SK-N-SH (cell line): ENCODE measurements at regions not wholly inside any gene's neighbourhood (a gene's known extent, or its start where the extent isn't known, plus 50 kb on each side); places are given as distances from the start of the nearest gene placed in this dataset.

Experiments
- CTCF ChIA-PET: fragments of 300-600, 350-600 bp; formaldehyde crosslinking; extraction: SDS; loops from one replicate; lab custom pipeline; 2021; lab: Yijun Ruan, JAX
- POLR2A ChIA-PET: fragments of 350-600 bp; sonication (Branson Sonifier 250); formaldehyde crosslinking; extraction: SDS; loops from one replicate; lab custom pipeline; 2020; ENCODE audit warnings: antibody characterized with exemption, inconsistent platforms; lab: Yijun Ruan, JAX
- DNase-seq: peaks from one replicate; pipeline ENCODE4 v3.0.0; 2012
- H2AFZ ChIP-seq: fragments of 200-600 bp; sonication (generic); 2 replicates; pipeline ENCODE4 v1.8.1; 2016; ENCODE audit warnings: antibody characterized with exemption, mild to moderate bottlenecking, low read depth
- H3F3A ChIP-seq: fragments of 200-600 bp; sonication (generic); replicated peaks from 2 replicates; pipeline ENCODE3; 2016; ENCODE audit warnings: antibody characterized with exemption, mild to moderate bottlenecking; ENCODE audit not compliant: insufficient read depth
- H3K27ac ChIP-seq, 2 experiments: fragments of 200-500 bp in 1 of 2; fragments of 200-600 bp in 1 of 2; sonication (Bioruptor generic) in 1 of 2; sonication (generic), shearing (Covaris generic) in 1 of 2; 2 replicates each; pipeline versions ENCODE4 v1.5.1 to v1.6.1; 2014 to 2016; ENCODE audit warnings: low read depth in 2 of 2, inconsistent platforms in 1 of 2, low read length in 1 of 2, mild to moderate bottlenecking in 1 of 2, mixed read lengths in 1 of 2
- H3K27me3 ChIP-seq: fragments of 200-600 bp; sonication (generic), shearing (Covaris generic); 2 replicates; pipeline ENCODE4 v1.6.1; 2016; ENCODE audit warnings: mixed run types; ENCODE audit not compliant: insufficient read depth
- H3K36me3 ChIP-seq, 2 experiments: fragments of 200-500 bp in 1 of 2; fragments of 200-600 bp in 1 of 2; sonication (Bioruptor generic) in 1 of 2; sonication (generic) in 1 of 2; replicated peaks in 1 of 2; 2 replicates each; pipeline versions ENCODE3 to v1.5.1; 2014 to 2016; ENCODE audit warnings: low read length in 1 of 2, mild to moderate bottlenecking in 1 of 2; ENCODE audit not compliant: insufficient read depth in 2 of 2, control insufficient read depth in 1 of 2
- H3K4me1 ChIP-seq, 2 experiments: fragments of 200-500 bp in 1 of 2; fragments of 200-600 bp in 1 of 2; sonication (Bioruptor generic) in 1 of 2; sonication (generic), shearing (Covaris generic) in 1 of 2; 2 replicates each; pipeline versions ENCODE4 v1.5.1 to v1.6.1; 2014 to 2016; ENCODE audit warnings: low read depth in 1 of 2, low read length in 1 of 2, mixed run types in 1 of 2; ENCODE audit not compliant: insufficient read depth in 2 of 2, control insufficient read depth in 1 of 2
- H3K4me2 ChIP-seq: fragments of 200-600 bp; sonication (generic), shearing (Covaris generic); 2 replicates; pipeline ENCODE4 v1.6.1; 2017; ENCODE audit warnings: mixed run types
- H3K4me3 ChIP-seq, 2 experiments: fragments of 200-500 bp in 1 of 2; fragments of 200-600 bp in 1 of 2; sonication (Bioruptor generic) in 1 of 2; sonication (generic), shearing (Covaris generic) in 1 of 2; 2 replicates each; pipeline versions ENCODE4 v1.5.1 to v1.8.1; 2014 to 2016; ENCODE audit warnings: low read depth in 2 of 2, inconsistent platforms in 1 of 2, low read length in 1 of 2, mild to moderate bottlenecking in 1 of 2, mixed read lengths in 1 of 2, moderate library complexity in 1 of 2
- H3K79me2 ChIP-seq: fragments of 200-600 bp; sonication (generic); 2 replicates; pipeline ENCODE4 v1.8.1; 2017; ENCODE audit warnings: mild to moderate bottlenecking; ENCODE audit not compliant: insufficient read depth
- H3K9ac ChIP-seq: fragments of 200-600 bp; sonication (generic); 2 replicates; pipeline ENCODE4 v1.6.1; 2017; ENCODE audit warnings: mixed run types
- H3K9me2 ChIP-seq: fragments of 200-600 bp; sonication (generic); 2 replicates; pipeline ENCODE4 v1.6.1; 2017; ENCODE audit warnings: mixed run types
- H3K9me3 ChIP-seq: fragments of 200-600 bp; sonication (generic); 2 replicates; pipeline ENCODE4 v1.6.1; 2017; ENCODE audit warnings: mixed run types, mild to moderate bottlenecking, moderate library complexity
- H4K20me1 ChIP-seq: fragments of 200-600 bp; sonication (generic); 2 replicates; pipeline ENCODE4 v1.6.1; 2017; ENCODE audit warnings: mild to moderate bottlenecking, mixed run types; ENCODE audit not compliant: insufficient read depth
- CHD2 ChIP-seq: fragments of 150-350 bp; IDR thresholded peaks from 2 replicates; pipeline ENCODE4 v1.6.1; 2018; ENCODE audit warnings: low read length; ENCODE audit not compliant: partially characterized antibody
- ELF1 ChIP-seq: IDR thresholded peaks from 2 replicates; pipeline ENCODE4 v1.4.0; 2012
- EZH2phosphoT487 ChIP-seq: fragments of 200-600 bp; sonication (generic); IDR thresholded peaks from 2 replicates; pipeline ENCODE4 v1.6.1; 2017; ENCODE audit warnings: low read depth, mixed run types, mild to moderate bottlenecking, antibody characterized with exemption, moderate library complexity, borderline replicate concordance
- FOSL2 ChIP-seq: IDR thresholded peaks from 2 replicates; pipeline ENCODE4 v1.4.0; 2012; ENCODE audit warnings: low read depth, mild to moderate bottlenecking, moderate library complexity, borderline replicate concordance
- JUND ChIP-seq: IDR thresholded peaks from 2 replicates; pipeline ENCODE4 v1.4.0; 2012
- NFIC ChIP-seq: IDR thresholded peaks from 2 replicates; pipeline ENCODE4 v1.4.0; 2012; ENCODE audit warnings: borderline replicate concordance
- RXRA ChIP-seq: IDR thresholded peaks from 2 replicates; pipeline ENCODE4 v1.4.0; 2012; ENCODE audit warnings: low read depth, mild to moderate bottlenecking, borderline replicate concordance
- SIN3A ChIP-seq: IDR thresholded peaks from 2 replicates; pipeline ENCODE4 v1.6.1; 2012; ENCODE audit warnings: low read depth, mild to moderate bottlenecking, low read length, moderate library complexity, borderline replicate concordance
- TEAD4 ChIP-seq: IDR thresholded peaks from 2 replicates; pipeline ENCODE4 v1.4.0; 2012; ENCODE audit warnings: mild to moderate bottlenecking, borderline replicate concordance; ENCODE audit not compliant: insufficient read depth
- USF1 ChIP-seq: IDR thresholded peaks from 2 replicates; pipeline ENCODE4 v1.4.0; 2012; ENCODE audit warnings: low read depth, borderline replicate concordance
- YY1 ChIP-seq: IDR thresholded peaks from 2 replicates; pipeline ENCODE4 v1.4.0; 2012; ENCODE audit warnings: low read depth, mild to moderate bottlenecking
- WGBS: methylation state at CpG from one replicate; pipeline ENCODE4 v1.1.6; 2017; ENCODE audit warnings: low lambda C conversion rate; 5-methylcytosine and 5-hydroxymethylcytosine counted together
- TF ChIP-seq, protein P1 (sequence below): IDR thresholded peaks from 2 replicates; pipeline ENCODE4; 2012
- TF ChIP-seq, protein P2 (sequence below): IDR thresholded peaks from 2 replicates; pipeline ENCODE4 v1.4.0; 2012; ENCODE audit warnings: low read depth, borderline replicate concordance
- TF ChIP-seq, protein P3 (sequence below): IDR thresholded peaks from 2 replicates; pipeline ENCODE4 v1.6.1; 2012; ENCODE audit warnings: mild to moderate bottlenecking, low read depth, low read length, moderate library complexity
- TF ChIP-seq, protein P4 (sequence below): fragments of 200-600 bp; sonication (generic); IDR thresholded peaks from 2 replicates; pipeline ENCODE4 v1.6.1; 2017; ENCODE audit warnings: antibody characterized with exemption, mild to moderate bottlenecking, moderate library complexity

DNA sequence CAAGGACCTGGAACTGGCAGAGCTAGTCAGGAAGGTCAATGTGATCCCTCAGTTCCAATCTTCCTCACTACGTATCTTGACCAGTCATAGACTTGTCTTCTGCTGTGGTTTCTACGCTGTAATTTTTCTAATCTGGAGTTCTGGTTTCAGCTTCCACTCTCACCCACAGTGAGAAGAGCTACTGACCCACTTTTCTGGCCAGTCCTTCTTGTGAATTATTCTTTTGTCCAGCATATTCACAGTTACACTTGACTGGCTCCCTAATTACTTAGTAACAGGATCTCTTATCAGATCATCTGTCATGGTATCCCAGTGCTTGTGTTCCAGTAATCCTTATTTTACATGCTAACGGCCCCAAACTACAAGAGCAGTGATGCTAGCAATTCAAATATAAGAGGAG lies 72.4 kb upstream of the MME start:
- H3K4me2 ChIP-seq = no peak overlapping the region
- no peaks in the 10 kb centered on the region for H3K9me3 ChIP-seq
- no peaks in the 10 kb centered on the region for H3K79me2 ChIP-seq
- H3K27me3 ChIP-seq = no peaks in the 10 kb centered on the region
- no peaks in the 10 kb centered on the region for H3K36me3 ChIP-seq
- DNase-seq = no peak
- H3F3A ChIP-seq = no peaks in the 10 kb centered on the region
- no peak overlapping the region for H3K9ac ChIP-seq
- no peaks in the 10 kb centered on the region for H3K9me2 ChIP-seq
- no peak overlapping the region for H3K4me3 ChIP-seq
- POLR2A ChIA-PET = no interaction called here
- 47% methylated on average over 3 of the region's 3 CpGs for WGBS
- H2AFZ ChIP-seq = no peak overlapping the region
- CTCF ChIA-PET = no interaction called here
- no peaks in the 10 kb centered on the region for H3K4me1 ChIP-seq
- no peaks in the 10 kb centered on the region for H4K20me1 ChIP-seq
- no peak for TF ChIP-seq YY1
- TF ChIP-seq, protein P1, sequence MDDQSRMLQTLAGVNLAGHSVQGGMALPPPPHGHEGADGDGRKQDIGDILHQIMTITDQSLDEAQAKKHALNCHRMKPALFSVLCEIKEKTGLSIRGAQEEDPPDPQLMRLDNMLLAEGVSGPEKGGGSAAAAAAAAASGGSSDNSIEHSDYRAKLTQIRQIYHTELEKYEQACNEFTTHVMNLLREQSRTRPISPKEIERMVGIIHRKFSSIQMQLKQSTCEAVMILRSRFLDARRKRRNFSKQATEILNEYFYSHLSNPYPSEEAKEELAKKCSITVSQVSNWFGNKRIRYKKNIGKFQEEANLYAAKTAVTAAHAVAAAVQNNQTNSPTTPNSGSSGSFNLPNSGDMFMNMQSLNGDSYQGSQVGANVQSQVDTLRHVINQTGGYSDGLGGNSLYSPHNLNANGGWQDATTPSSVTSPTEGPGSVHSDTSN = no peak
- TF ChIP-seq, protein P2, sequence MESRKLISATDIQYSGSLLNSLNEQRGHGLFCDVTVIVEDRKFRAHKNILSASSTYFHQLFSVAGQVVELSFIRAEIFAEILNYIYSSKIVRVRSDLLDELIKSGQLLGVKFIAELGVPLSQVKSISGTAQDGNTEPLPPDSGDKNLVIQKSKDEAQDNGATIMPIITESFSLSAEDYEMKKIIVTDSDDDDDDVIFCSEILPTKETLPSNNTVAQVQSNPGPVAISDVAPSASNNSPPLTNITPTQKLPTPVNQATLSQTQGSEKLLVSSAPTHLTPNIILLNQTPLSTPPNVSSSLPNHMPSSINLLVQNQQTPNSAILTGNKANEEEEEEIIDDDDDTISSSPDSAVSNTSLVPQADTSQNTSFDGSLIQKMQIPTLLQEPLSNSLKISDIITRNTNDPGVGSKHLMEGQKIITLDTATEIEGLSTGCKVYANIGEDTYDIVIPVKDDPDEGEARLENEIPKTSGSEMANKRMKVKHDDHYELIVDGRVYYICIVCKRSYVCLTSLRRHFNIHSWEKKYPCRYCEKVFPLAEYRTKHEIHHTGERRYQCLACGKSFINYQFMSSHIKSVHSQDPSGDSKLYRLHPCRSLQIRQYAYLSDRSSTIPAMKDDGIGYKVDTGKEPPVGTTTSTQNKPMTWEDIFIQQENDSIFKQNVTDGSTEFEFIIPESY = no peak
- TF ChIP-seq USF1 = no peak
- no peak for TF ChIP-seq TEAD4
- no peak for TF ChIP-seq SIN3A
- no peak for TF ChIP-seq JUND
- TF ChIP-seq EZH2phosphoT487 = no peak
- TF ChIP-seq RXRA = no peak
- H3K27ac ChIP-seq = no peak overlapping the region

GRCh38 chr3:155001289-155002010 lies 78.7 kb upstream of the MME start:
- Histone ChIP-seq H3K4me3 (no peak overlapping the region), H3K36me3 (no peaks in the 10 kb centered on the region), H3K4me1 (no peaks in the 10 kb centered on the region), H3K79me2 (no peaks in the 10 kb centered on the region), H3K9me2 (no peaks in the 10 kb centered on the region), H3K27me3 (no peaks in the 10 kb centered on the region), H4K20me1 (no peaks in the 10 kb centered on the region), H3K27ac (no peak overlapping the region), H3K9me3 (no peaks in the 10 kb centered on the region), H3K4me2 (no peak overlapping the region), H3K9ac (no peak overlapping the region), H3F3A (peaks cover 2% of the 10 kb centered on the region), H2AFZ (no peak overlapping the region)
- ChIA-PET POLR2A (no interaction called here), CTCF (no interaction called here)
- DNase-seq = no peak
- WGBS = 57% methylated on average over 7 of the region's 7 CpGs
- no peak for TF ChIP-seq NFIC
- TF ChIP-seq, protein P1 = no peak
- TF ChIP-seq TEAD4 = no peak
- TF ChIP-seq ELF1 = no peak
- no peak for TF ChIP-seq FOSL2
- no peak for TF ChIP-seq RXRA
- TF ChIP-seq SIN3A = no peak
- TF ChIP-seq, protein P3, sequence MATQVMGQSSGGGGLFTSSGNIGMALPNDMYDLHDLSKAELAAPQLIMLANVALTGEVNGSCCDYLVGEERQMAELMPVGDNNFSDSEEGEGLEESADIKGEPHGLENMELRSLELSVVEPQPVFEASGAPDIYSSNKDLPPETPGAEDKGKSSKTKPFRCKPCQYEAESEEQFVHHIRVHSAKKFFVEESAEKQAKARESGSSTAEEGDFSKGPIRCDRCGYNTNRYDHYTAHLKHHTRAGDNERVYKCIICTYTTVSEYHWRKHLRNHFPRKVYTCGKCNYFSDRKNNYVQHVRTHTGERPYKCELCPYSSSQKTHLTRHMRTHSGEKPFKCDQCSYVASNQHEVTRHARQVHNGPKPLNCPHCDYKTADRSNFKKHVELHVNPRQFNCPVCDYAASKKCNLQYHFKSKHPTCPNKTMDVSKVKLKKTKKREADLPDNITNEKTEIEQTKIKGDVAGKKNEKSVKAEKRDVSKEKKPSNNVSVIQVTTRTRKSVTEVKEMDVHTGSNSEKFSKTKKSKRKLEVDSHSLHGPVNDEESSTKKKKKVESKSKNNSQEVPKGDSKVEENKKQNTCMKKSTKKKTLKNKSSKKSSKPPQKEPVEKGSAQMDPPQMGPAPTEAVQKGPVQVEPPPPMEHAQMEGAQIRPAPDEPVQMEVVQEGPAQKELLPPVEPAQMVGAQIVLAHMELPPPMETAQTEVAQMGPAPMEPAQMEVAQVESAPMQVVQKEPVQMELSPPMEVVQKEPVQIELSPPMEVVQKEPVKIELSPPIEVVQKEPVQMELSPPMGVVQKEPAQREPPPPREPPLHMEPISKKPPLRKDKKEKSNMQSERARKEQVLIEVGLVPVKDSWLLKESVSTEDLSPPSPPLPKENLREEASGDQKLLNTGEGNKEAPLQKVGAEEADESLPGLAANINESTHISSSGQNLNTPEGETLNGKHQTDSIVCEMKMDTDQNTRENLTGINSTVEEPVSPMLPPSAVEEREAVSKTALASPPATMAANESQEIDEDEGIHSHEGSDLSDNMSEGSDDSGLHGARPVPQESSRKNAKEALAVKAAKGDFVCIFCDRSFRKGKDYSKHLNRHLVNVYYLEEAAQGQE = no peak
- no peak for TF ChIP-seq JUND
- TF ChIP-seq, protein P4, sequence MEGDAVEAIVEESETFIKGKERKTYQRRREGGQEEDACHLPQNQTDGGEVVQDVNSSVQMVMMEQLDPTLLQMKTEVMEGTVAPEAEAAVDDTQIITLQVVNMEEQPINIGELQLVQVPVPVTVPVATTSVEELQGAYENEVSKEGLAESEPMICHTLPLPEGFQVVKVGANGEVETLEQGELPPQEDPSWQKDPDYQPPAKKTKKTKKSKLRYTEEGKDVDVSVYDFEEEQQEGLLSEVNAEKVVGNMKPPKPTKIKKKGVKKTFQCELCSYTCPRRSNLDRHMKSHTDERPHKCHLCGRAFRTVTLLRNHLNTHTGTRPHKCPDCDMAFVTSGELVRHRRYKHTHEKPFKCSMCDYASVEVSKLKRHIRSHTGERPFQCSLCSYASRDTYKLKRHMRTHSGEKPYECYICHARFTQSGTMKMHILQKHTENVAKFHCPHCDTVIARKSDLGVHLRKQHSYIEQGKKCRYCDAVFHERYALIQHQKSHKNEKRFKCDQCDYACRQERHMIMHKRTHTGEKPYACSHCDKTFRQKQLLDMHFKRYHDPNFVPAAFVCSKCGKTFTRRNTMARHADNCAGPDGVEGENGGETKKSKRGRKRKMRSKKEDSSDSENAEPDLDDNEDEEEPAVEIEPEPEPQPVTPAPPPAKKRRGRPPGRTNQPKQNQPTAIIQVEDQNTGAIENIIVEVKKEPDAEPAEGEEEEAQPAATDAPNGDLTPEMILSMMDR = no peak
- no peak for TF ChIP-seq CHD2
